Tibial artery (tissue), 4 donors: ENCODE measurements at regions not wholly inside any gene's neighbourhood (a gene's known extent, or its start where the extent isn't known, plus 50 kb on each side); places are given as distances from the start of the nearest gene placed in this dataset.
A peak's percentile ranks its signal among the peaks of the same experiment; 100 is the strongest.

ENCODE experiments used
- DNase-seq, 2 donors: peaks; one replicate each; pipeline ENCODE4 v3.0.0-alpha.2; 2019
- H3K27ac ChIP-seq, 2 donors: fragments of 200-600 bp; sonication (generic) in 1 of 2; 1 replicate in 1 of 2; 2 replicates in 1 of 2; pipeline ENCODE4 v1.5.1; 2018 to 2019; ENCODE audit warnings: mild to moderate bottlenecking in 1 of 2
- H3K27me3 ChIP-seq, 2 donors: fragments of 200-600 bp; sonication (generic) in 1 of 2; one replicate each; pipeline versions ENCODE4 v1.5.1 to v1.6.0; 2016 to 2019
- H3K36me3 ChIP-seq, 3 donors: fragments of 200-600 bp; sonication (generic) in 2 of 3; one replicate each; pipeline ENCODE4 v1.5.1; 2016 to 2019; ENCODE audit warnings: mild to moderate bottlenecking in 2 of 3
- H3K4me1 ChIP-seq, 4 donors: fragments of 200-600 bp; sonication (generic) in 2 of 4; 1 replicate in 3 of 4; 2 replicates in 1 of 4; pipeline ENCODE4 v1.5.1; 2016 to 2019
- H3K4me3 ChIP-seq, 2 donors: fragments of 200-600 bp; sonication (generic) in 1 of 2; 1 replicate in 1 of 2; 2 replicates in 1 of 2; pipeline ENCODE4 v1.5.1; 2018 to 2019; ENCODE audit warnings: mild to moderate bottlenecking in 2 of 2
- H3K9me3 ChIP-seq, 3 donors: fragments of 200-600 bp; sonication (generic) in 1 of 3; one replicate each; pipeline ENCODE4 v1.5.1; 2016 to 2019
- intact Hi-C: fragments of 100-400 bp; cut with DNase I; formaldehyde crosslinking; loops from one replicate; pipeline ENCODE4 v1.15.0; 2023; ENCODE audit warnings: low total_unique reads
- TF ChIP-seq, protein P1 (sequence below), 2 experiments: fragments of 200-600 bp in 1 of 2; fragments of 450-650 bp in 1 of 2; IDR thresholded peaks; one replicate each; pipeline ENCODE4 v1.5.1; 2017 to 2019; ENCODE audit warnings: antibody characterized with exemption in 2 of 2, mild to moderate bottlenecking in 1 of 2, moderate library complexity in 1 of 2

GRCh38 chr11:121749691-121750090 is 296.9 kb upstream of the SORL1-AS1 start:
- no peak for DNase-seq
- H3K36me3 ChIP-seq, result no peaks in the 10 kb centered on the region
- no peak overlapping the region for H3K27ac ChIP-seq
- H3K4me3 ChIP-seq, result no peak overlapping the region
- H3K4me1 ChIP-seq, result peaks cover 0 to 5% (median 1%) of the 10 kb centered on the region in 4 donors
- TF ChIP-seq, protein P1, sequence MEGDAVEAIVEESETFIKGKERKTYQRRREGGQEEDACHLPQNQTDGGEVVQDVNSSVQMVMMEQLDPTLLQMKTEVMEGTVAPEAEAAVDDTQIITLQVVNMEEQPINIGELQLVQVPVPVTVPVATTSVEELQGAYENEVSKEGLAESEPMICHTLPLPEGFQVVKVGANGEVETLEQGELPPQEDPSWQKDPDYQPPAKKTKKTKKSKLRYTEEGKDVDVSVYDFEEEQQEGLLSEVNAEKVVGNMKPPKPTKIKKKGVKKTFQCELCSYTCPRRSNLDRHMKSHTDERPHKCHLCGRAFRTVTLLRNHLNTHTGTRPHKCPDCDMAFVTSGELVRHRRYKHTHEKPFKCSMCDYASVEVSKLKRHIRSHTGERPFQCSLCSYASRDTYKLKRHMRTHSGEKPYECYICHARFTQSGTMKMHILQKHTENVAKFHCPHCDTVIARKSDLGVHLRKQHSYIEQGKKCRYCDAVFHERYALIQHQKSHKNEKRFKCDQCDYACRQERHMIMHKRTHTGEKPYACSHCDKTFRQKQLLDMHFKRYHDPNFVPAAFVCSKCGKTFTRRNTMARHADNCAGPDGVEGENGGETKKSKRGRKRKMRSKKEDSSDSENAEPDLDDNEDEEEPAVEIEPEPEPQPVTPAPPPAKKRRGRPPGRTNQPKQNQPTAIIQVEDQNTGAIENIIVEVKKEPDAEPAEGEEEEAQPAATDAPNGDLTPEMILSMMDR (IDR thresholded peaks at IDR 0.05), result no peak
- intact Hi-C loops, result loop anchor here (10.0 kb wide), 1 partner anchor 355 kb away; no protein-coding TSS in a partner anchor
- H3K9me3 ChIP-seq, result no peaks in the 10 kb centered on the region
- H3K27me3 ChIP-seq, result no peaks in the 10 kb centered on the region

DNA sequence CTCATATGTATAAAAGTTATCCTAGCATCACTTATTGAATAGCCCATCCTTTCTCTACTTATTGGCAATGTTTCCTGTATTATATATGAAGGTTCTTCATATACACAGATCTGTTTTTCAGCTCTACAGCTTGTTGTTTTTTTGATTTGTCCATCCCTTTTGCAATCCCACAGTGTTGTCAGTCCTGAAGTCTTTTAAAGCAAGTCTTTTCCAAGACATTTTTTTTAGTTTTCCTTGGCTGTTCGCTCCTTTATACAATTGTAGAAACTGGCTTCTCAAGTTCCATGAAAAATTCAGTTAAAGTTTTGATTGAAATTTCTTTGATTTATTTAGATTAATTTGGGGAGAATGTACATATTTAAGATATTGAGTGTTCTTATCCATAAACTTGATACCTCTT is 295.3 kb upstream of the SORL1-AS1 start:
- no peaks in the 10 kb centered on the region for H3K27me3 ChIP-seq
- no peaks in the 10 kb centered on the region for H3K36me3 ChIP-seq
- no peak overlapping the region for H3K4me3 ChIP-seq
- H3K4me1 ChIP-seq, result peaks cover 0 to 3% (median 0%) of the 10 kb centered on the region in 4 donors
- H3K27ac ChIP-seq, result peak overlapping the region in 1 of 2 donors; percentile 3
- intact Hi-C loops, result loop anchor here (10.0 kb wide), 1 partner anchor 357 kb away; no protein-coding TSS in a partner anchor
- TF ChIP-seq, protein P1 (IDR thresholded peaks at IDR 0.05), result no peak
- no peak for DNase-seq
- H3K9me3 ChIP-seq, result peaks cover 0 to 6% (median 0%) of the 10 kb centered on the region in 3 donors

DNA sequence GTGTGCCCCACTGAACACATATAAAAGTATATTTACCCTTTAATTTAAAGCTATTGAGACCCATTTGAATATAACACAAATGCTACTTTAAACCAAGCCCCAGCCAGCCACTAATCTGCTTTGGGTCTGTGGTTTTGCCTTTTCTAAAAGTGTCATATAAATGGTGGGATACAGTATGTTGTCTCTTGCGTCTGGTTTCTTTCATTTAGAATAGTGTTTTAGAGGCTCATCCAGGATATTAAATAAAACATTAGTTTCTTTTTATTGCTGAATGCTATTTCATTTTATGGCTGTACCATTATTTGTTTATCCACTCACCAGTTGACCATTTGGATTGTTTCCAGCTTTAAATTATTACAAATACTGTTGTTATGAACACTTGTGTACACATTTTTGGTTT is 290.5 kb upstream of the SORL1-AS1 start:
- TF ChIP-seq, protein P1 (IDR thresholded peaks at IDR 0.05), result no peak
- H3K27me3 ChIP-seq, result no peaks in the 10 kb centered on the region
- intact Hi-C loops, result loop anchor here (10.0 kb wide), 1 partner anchor 362 kb away; no protein-coding TSS in a partner anchor
- H3K36me3 ChIP-seq, result no peaks in the 10 kb centered on the region
- no peak overlapping the region for H3K4me3 ChIP-seq
- no peak for DNase-seq
- peaks cover 0 to 6% (median 0%) of the 10 kb centered on the region in 3 donors for H3K9me3 ChIP-seq
- peak overlapping the region; percentile 83 to 89 for H3K27ac ChIP-seq
- peaks cover 0 to 35% (median 9%) of the 10 kb centered on the region in 4 donors for H3K4me1 ChIP-seq

- intact Hi-C loops, result loop anchor here (10.0 kb wide), 1 partner anchor 363 kb away; no protein-coding TSS in a partner anchor
- TF ChIP-seq, protein P1 (IDR thresholded peaks at IDR 0.05), result peak in 1 of 2 experiments; percentile 4
- Histone ChIP-seq H3K4me3 (peak overlapping the region; percentile 1 to 21), H3K27ac (peak overlapping the region; percentile 83 to 89), H3K4me1 (peaks cover 0 to 35% (median 9%) of the 10 kb centered on the region in 4 donors), H3K27me3 (no peaks in the 10 kb centered on the region), H3K36me3 (no peaks in the 10 kb centered on the region), H3K9me3 (peaks cover 0 to 6% (median 0%) of the 10 kb centered on the region in 3 donors)
- DNase-seq, result peak; percentile 81 to 94
These were observed 289.1 kb upstream of the SORL1-AS1 start for GRCh38 chr11:121741761-121742361.

DNA sequence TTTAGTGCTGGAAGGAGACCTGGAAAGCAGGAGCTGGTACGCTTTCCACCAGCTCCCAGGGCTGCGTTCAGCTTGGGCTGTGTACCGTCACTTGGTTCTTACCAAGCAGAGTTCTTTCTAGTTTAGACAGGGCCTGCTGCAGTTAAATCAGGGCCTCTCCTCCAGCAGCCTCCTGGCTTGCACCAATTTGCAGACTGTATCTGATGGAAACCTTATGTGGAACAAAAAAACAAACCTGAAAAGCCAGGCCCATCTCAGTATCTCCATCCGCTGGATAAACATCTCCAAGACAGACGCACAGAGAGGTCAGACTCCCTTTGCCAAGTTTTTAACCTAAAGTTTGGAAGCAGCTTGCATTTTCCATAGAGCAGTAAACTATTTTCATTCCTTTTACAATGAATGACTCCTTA is 288.6 kb upstream of the SORL1-AS1 start:
- Histone ChIP-seq H3K27me3 (no peaks in the 10 kb centered on the region), H3K9me3 (peaks cover 0 to 6% (median 0%) of the 10 kb centered on the region in 3 donors), H3K4me3 (peak overlapping the region in 1 of 2 donors; percentile 21), H3K27ac (peak overlapping the region; percentile 83 to 89), H3K36me3 (no peaks in the 10 kb centered on the region), H3K4me1 (peaks cover 0 to 35% (median 9%) of the 10 kb centered on the region in 4 donors)
- intact Hi-C loops, result loop anchor here (10.0 kb wide), 1 partner anchor 363 kb away; no protein-coding TSS in a partner anchor
- DNase-seq, result no peak
- TF ChIP-seq, protein P1 (IDR thresholded peaks at IDR 0.05), result no peak
